Activated CD8-positive, alpha-beta T cell treated with anti-CD3 and anti-CD28 coated beads for 36 hours (primary cell): ENCODE measurements at regions not wholly inside any gene's neighbourhood (a gene's known extent, or its start where the extent isn't known, plus 50 kb on each side); places are given as distances from the start of the nearest gene placed in this dataset.

Experiments
- ATAC-seq: fragments of 200-7000 bp; cut with Tn5 transposase; one replicate; pipeline ENCODE4 v1.10.0; 2021; ENCODE audit warnings: mild to moderate bottlenecking, moderate library complexity
- CTCF ChIA-PET: fragments of 350-600 bp; sonication (Branson Sonifier 250); formaldehyde crosslinking; loops from one replicate; lab custom pipeline; 2021; ENCODE audit warnings: antibody characterized with exemption; lab: Charles Lee
- POLR2A ChIA-PET: fragments of 350-600 bp; sonication (Branson Sonifier 250); formaldehyde crosslinking; loops from one replicate; lab custom pipeline; 2021; ENCODE audit warnings: antibody characterized with exemption; lab: Charles Lee
- DNase-seq: peaks from one replicate; pipeline ENCODE4 v3.0.0-alpha.2; 2020
- H3K27ac Mint-ChIP-seq: one replicate; pipeline ENCODE4 v1.8.0; 2021; ENCODE audit warnings: mild to moderate bottlenecking, mixed read lengths
- H3K27me3 Mint-ChIP-seq: one replicate; pipeline ENCODE4 v1.8.0; 2021; ENCODE audit warnings: mixed read lengths
- H3K36me3 Mint-ChIP-seq: one replicate; pipeline ENCODE4 v1.8.0; 2021; ENCODE audit warnings: low read depth, mixed read lengths
- H3K4me1 Mint-ChIP-seq: one replicate; pipeline ENCODE4 v1.8.0; 2021; ENCODE audit warnings: low read depth, mixed read lengths
- H3K4me3 Mint-ChIP-seq: one replicate; pipeline ENCODE4 v1.8.0; 2021; ENCODE audit warnings: mild to moderate bottlenecking, moderate library complexity, mixed read lengths
- H3K9me3 Mint-ChIP-seq: one replicate; pipeline ENCODE4 v1.8.0; 2021; ENCODE audit warnings: mixed read lengths
- intact Hi-C: fragments of 100-400 bp; cut with micrococcal nuclease; formaldehyde crosslinking; loops from one replicate; pipeline ENCODE4 v1.10.0; 2022
- TF ChIP-seq, protein P1 (sequence below): fragments of 200-600 bp; IDR thresholded peaks from one replicate; pipeline ENCODE4 v1.8.0; 2022; ENCODE audit warnings: antibody characterized with exemption, mild to moderate bottlenecking

DNA sequence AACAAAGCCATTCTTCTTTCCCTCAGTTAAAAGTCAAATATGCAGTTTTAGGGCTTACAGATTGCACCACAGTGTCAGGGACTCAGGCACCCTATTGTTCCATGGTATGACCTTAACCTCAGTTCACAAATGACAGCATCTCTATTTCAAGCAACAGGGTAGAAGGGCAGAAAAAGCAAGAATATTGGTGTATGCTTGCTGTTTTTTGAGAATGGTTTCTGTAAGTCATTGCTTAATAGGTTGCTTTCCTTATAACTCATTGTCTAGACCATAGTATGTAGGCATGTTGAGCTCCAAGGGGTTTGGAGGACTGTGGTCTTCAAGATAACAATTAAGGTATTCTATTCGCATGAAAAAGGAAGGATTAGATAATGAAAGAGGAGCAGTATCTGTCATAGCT, 183.5 kb upstream of the EDIL3 start:
- ATAC-seq, result no peak
- no peaks in the 10 kb centered on the region for H3K27me3 Mint-ChIP-seq
- H3K4me3 Mint-ChIP-seq, result no peak overlapping the region
- ChIA-PET POLR2A (no interaction called here), CTCF (no interaction called here)
- H3K4me1 Mint-ChIP-seq, result no peaks in the 10 kb centered on the region
- intact Hi-C loops, result no loop called here
- TF ChIP-seq, protein P1, sequence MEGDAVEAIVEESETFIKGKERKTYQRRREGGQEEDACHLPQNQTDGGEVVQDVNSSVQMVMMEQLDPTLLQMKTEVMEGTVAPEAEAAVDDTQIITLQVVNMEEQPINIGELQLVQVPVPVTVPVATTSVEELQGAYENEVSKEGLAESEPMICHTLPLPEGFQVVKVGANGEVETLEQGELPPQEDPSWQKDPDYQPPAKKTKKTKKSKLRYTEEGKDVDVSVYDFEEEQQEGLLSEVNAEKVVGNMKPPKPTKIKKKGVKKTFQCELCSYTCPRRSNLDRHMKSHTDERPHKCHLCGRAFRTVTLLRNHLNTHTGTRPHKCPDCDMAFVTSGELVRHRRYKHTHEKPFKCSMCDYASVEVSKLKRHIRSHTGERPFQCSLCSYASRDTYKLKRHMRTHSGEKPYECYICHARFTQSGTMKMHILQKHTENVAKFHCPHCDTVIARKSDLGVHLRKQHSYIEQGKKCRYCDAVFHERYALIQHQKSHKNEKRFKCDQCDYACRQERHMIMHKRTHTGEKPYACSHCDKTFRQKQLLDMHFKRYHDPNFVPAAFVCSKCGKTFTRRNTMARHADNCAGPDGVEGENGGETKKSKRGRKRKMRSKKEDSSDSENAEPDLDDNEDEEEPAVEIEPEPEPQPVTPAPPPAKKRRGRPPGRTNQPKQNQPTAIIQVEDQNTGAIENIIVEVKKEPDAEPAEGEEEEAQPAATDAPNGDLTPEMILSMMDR, result no peak
- no peaks in the 10 kb centered on the region for H3K36me3 Mint-ChIP-seq
- no peaks in the 10 kb centered on the region for H3K9me3 Mint-ChIP-seq
- DNase-seq, result no peak
- H3K27ac Mint-ChIP-seq, result no peak overlapping the region

DNA sequence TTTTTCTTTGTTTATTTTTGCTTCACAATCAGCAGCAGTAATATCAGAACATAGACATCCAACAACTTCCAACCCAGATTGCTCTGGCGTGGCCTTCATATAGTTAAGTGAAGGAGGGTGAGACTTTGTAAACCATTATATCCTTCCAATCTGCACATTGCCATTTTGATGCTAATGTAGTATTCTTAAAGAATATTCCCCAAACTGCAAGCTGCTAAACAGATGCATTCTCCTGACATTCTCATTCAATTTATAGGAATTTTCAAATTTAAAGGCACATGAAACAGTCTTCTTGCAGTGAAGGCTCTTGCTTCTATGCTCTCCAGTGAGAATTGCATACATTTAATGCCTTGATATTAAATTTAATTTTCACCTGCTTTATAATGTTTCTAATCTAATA, 181.2 kb upstream of the EDIL3 start:
- ChIA-PET POLR2A (no interaction called here), CTCF (interaction anchor here (1.3 kb wide), 1 partner anchor 13 kb away, joined by 3 read pairs; no protein-coding TSS in a partner anchor)
- Mint-ChIP-seq H3K27ac (no peak overlapping the region), H3K4me3 (no peak overlapping the region), H3K27me3 (no peaks in the 10 kb centered on the region), H3K9me3 (no peaks in the 10 kb centered on the region), H3K36me3 (no peaks in the 10 kb centered on the region), H3K4me1 (no peaks in the 10 kb centered on the region)
- intact Hi-C loops, result no loop called here
- no peak for ATAC-seq
- TF ChIP-seq, protein P1, result no peak
- no peak for DNase-seq

DNA sequence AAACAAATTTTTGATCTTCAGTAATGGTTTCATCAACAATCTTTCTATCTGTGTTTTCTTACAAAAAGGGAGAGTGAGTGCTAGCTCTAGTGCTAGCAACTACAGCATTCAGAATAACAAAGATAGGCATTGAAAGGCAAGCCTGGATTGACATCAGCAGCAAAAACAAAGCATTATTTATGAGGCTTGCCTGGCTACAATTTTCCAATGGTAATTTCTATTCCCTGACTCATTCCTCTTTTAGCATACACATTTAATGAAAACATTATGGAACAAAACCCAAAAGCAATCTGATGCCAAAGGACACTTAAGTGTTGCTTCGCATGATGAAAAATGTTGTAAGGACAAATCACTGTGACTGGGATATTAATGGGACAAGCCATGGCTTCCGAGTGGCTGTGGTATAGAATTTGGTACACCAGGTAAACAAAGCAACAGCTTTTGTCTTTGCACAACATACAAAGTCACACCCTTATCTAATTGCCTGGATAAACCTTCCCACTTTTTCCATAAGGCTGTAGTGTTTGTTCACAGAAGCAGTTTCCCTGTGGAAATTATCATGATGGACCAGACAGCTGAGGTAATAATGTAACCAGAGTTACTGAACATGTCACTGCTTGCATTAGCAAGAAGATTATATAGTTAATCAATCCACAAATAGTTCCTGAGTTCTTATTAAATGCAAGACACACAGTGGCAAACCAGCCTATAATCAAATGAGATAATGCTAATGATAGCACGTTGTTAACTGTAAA, 179.8 kb upstream of the EDIL3 start:
- Mint-ChIP-seq H3K4me1 (no peaks in the 10 kb centered on the region), H3K27ac (no peak overlapping the region), H3K9me3 (peaks cover 2% of the 10 kb centered on the region), H3K36me3 (no peaks in the 10 kb centered on the region), H3K27me3 (no peaks in the 10 kb centered on the region), H3K4me3 (no peak overlapping the region)
- DNase-seq, result no peak
- POLR2A ChIA-PET, result no interaction called here
- TF ChIP-seq, protein P1, result no peak
- ATAC-seq, result no peak
- CTCF ChIA-PET, result no interaction called here
- intact Hi-C loops, result no loop called here

DNA sequence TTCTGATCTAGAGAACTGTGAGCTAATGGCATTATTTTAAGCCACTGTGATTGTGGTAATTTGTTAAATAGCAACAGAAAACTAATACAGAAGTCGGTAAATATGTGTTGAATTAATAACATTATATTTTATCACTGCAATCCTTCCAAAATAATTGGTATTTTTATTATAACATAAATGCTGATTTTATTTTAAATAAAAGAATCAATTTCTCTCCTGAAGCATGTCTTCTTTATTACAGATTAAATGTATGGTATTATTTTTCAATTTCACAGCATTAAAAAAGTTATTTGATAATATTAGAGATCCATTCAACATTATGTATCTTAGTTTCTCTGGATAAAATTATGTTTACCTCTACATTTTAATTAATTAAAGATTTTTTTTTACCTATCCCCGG, 165.5 kb upstream of the EDIL3 start:
- Mint-ChIP-seq H3K27me3 (no peaks in the 10 kb centered on the region), H3K36me3 (no peaks in the 10 kb centered on the region), H3K9me3 (no peaks in the 10 kb centered on the region), H3K27ac (no peak overlapping the region), H3K4me1 (no peaks in the 10 kb centered on the region), H3K4me3 (no peak overlapping the region)
- POLR2A ChIA-PET, result no interaction called here
- intact Hi-C loops, result no loop called here
- CTCF ChIA-PET, result no interaction called here
- TF ChIP-seq, protein P1, result no peak
- ATAC-seq (no peak), DNase-seq (no peak)

DNA sequence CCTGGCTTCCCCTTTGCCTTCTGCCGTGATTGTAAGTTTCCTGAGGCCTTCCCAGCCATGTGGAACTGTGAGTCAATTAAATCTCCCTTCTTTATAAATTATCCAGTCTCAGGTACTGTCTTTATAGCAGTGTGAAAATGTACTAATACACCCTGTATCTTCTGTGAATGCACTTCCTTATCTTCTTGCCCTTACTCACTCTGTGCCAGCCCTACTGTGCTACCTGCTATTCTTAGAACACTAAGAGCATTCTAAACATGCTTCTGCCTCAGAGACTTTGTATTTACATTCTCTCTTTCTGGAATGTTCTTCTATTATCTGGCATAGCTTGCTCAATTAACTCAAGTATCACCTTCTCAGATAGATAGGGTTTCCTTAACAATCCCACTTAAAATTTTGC, 164.4 kb upstream of the EDIL3 start:
- Mint-ChIP-seq H3K36me3 (no peaks in the 10 kb centered on the region), H3K4me1 (no peaks in the 10 kb centered on the region), H3K9me3 (no peaks in the 10 kb centered on the region), H3K27ac (no peak overlapping the region), H3K27me3 (no peaks in the 10 kb centered on the region), H3K4me3 (no peak overlapping the region)
- CTCF ChIA-PET, result no interaction called here
- POLR2A ChIA-PET, result no interaction called here
- DNase-seq (no peak), ATAC-seq (no peak)
- TF ChIP-seq, protein P1, result no peak
- intact Hi-C loops, result no loop called here
